Endothelial cell of umbilical vein (primary cell): ENCODE measurements at regions not wholly inside any gene's neighbourhood (a gene's known extent, or its start where the extent isn't known, plus 50 kb on each side); places are given as distances from the start of the nearest gene placed in this dataset.

Experiments
- BruUV-seq: library from RNA; stranded (reverse); fragments of 400-500 nt; replicated peaks from 2 replicates; lab custom pipeline; 2021; lab: Mats Ljungman, UMichigan
- CTCF ChIA-PET: fragments of 300-600, 350-600 bp; sonication (Branson Sonifier 250); formaldehyde crosslinking; loops from one replicate; lab custom pipeline; 2021; ENCODE audit warnings: antibody characterized with exemption, inconsistent platforms; lab: Charles Lee
- POLR2A ChIA-PET: fragments of 300-600, 350-600 bp; sonication (Branson Sonifier 250); formaldehyde crosslinking; loops from one replicate; lab custom pipeline; 2021; ENCODE audit warnings: antibody characterized with exemption, inconsistent platforms; lab: Charles Lee
- DNase-seq: peaks from one replicate; pipeline ENCODE4 v3.0.0-alpha.2; 2011; ENCODE audit warnings: low read depth, low spot score
- FAIRE-seq: peaks from 2 replicates; lab custom pipeline; 2011; peaks lifted over from hg19 to GRCh38; lab: Jason Lieb, UNC
- H2AFZ ChIP-seq: 2 replicates; pipeline ENCODE4 v1.6.0; 2012; ENCODE audit warnings: low read depth, low read length, control low read depth, inconsistent platforms
- H3K27ac ChIP-seq: 2 replicates; pipeline ENCODE4 v1.5.1; 2011; ENCODE audit warnings: low read depth, mild to moderate bottlenecking, control low read depth, low read length, moderate library complexity; ENCODE audit not compliant: insufficient read depth
- H3K27me3 ChIP-seq, 2 experiments: 2 replicates each; pipeline versions ENCODE4 v1.6.0 to v1.6.1; 2011; ENCODE audit warnings: low read length in 2 of 2, mixed read lengths in 1 of 2; ENCODE audit not compliant: control insufficient read depth in 2 of 2, insufficient read depth in 2 of 2
- H3K36me3 ChIP-seq, 2 experiments: 2 replicates in 1 of 2; 3 replicates in 1 of 2; pipeline ENCODE4 v1.5.1; 2011; ENCODE audit warnings: low read length in 2 of 2, mild to moderate bottlenecking in 1 of 2, moderate library complexity in 1 of 2; ENCODE audit not compliant: control insufficient read depth in 2 of 2, insufficient read depth in 2 of 2; ENCODE audit errors: extremely low read depth in 1 of 2
- H3K4me1 ChIP-seq: 3 replicates; pipeline ENCODE4 v1.5.1; 2011; ENCODE audit warnings: mild to moderate bottlenecking, low read length; ENCODE audit not compliant: control insufficient read depth, insufficient read depth; ENCODE audit errors: extremely low read depth
- H3K4me2 ChIP-seq: 2 replicates; pipeline ENCODE4 v1.6.1; 2011; ENCODE audit warnings: low read length, control low read depth, mixed read lengths; ENCODE audit not compliant: insufficient read depth
- H3K4me3 ChIP-seq, 3 experiments: fragments of 200-600 bp in 1 of 3; sonication (generic), shearing (Covaris generic) in 1 of 3; replicated peaks in 1 of 3; 2 replicates each; pipeline ENCODE4 v1.5.1; 2011 to 2016; ENCODE audit warnings: control low read depth in 3 of 3, low read length in 3 of 3, mild to moderate bottlenecking in 2 of 3, inconsistent platforms in 1 of 3, low read depth in 1 of 3, moderate library complexity in 1 of 3; ENCODE audit not compliant: insufficient read depth in 1 of 3
- H3K79me2 ChIP-seq: 2 replicates; pipeline ENCODE4 v1.6.0; 2012; ENCODE audit warnings: low read length, inconsistent platforms; ENCODE audit not compliant: control insufficient read depth, insufficient read depth
- H3K9ac ChIP-seq: replicated peaks from 2 replicates; pipeline ENCODE3; 2011; ENCODE audit warnings: low read length, control low read depth; ENCODE audit not compliant: insufficient read depth; ENCODE audit errors: extremely low read depth
- H3K9me1 ChIP-seq: replicated peaks from 3 replicates; pipeline ENCODE4 v1.6.0; 2011; ENCODE audit warnings: mild to moderate bottlenecking, low read length; ENCODE audit not compliant: control insufficient read depth, insufficient read depth; ENCODE audit errors: extremely low read depth
- H3K9me3 ChIP-seq: replicated peaks from 2 replicates; pipeline ENCODE4 v1.5.1; 2012; ENCODE audit warnings: low read length, inconsistent platforms; ENCODE audit not compliant: control insufficient read depth, insufficient read depth
- H4K20me1 ChIP-seq: replicated peaks from 2 replicates; pipeline ENCODE3; 2011; ENCODE audit warnings: mild to moderate bottlenecking, low read length; ENCODE audit not compliant: control insufficient read depth, insufficient read depth; ENCODE audit errors: extremely low read depth
- EZH2 ChIP-seq: IDR thresholded peaks from 2 replicates; pipeline ENCODE4 v1.6.1; 2012; ENCODE audit warnings: borderline replicate concordance, low read depth, mild to moderate bottlenecking, moderate library complexity, low read length, inconsistent platforms; ENCODE audit not compliant: severe bottlenecking
- FOS ChIP-seq: IDR thresholded peaks from 2 replicates; pipeline ENCODE4 v1.6.1; 2011; ENCODE audit warnings: mild to moderate bottlenecking, low read length, moderate library complexity, borderline replicate concordance; ENCODE audit not compliant: insufficient read depth
- GATA2 ChIP-seq: IDR thresholded peaks from 2 replicates; pipeline ENCODE4 v1.7.0; 2011; ENCODE audit warnings: low read depth, mild to moderate bottlenecking, moderate library complexity, mixed read lengths, low read length; ENCODE audit not compliant: insufficient read length, insufficient read depth
- JUN ChIP-seq: IDR thresholded peaks from 2 replicates; pipeline ENCODE4 v1.6.1; 2011; ENCODE audit warnings: borderline replicate concordance, low read depth; ENCODE audit not compliant: insufficient read length, insufficient read depth
- MYC ChIP-seq: IDR thresholded peaks from one replicate; pipeline ENCODE4 v1.6.1; 2011; ENCODE audit warnings: mild to moderate bottlenecking, low read depth, low read length
- POLR2A ChIP-seq: IDR thresholded peaks from 2 replicates; pipeline ENCODE4 v1.6.1; 2012; ENCODE audit warnings: low read depth, mild to moderate bottlenecking, control low read depth, low read length
- POLR2AphosphoS5 ChIP-seq: IDR thresholded peaks from 2 replicates; pipeline ENCODE4 v1.6.1; 2012; ENCODE audit warnings: low read depth, mild to moderate bottlenecking, control low read depth, low read length, moderate library complexity; ENCODE audit not compliant: insufficient read depth
- dilution Hi-C: fragments of 300-500 bp; cut with MboI; formaldehyde crosslinking; loops from one replicate; pipeline ENCODE4 v1.15.0; 2019; ENCODE audit warnings: low sequenced_read_pairs; ENCODE audit not compliant: extremely low pct_ligation_motif_present
- intact Hi-C: fragments of 100-400 bp; cut with micrococcal nuclease; formaldehyde crosslinking; loops from one replicate; pipeline ENCODE4 v1.10.0; 2022
- TF ChIP-seq, protein P1 (sequence below), 2 donors: IDR thresholded peaks; 1 replicate in 1 of 2; 2 replicates in 1 of 2; pipeline ENCODE4 v1.5.1; 2011; ENCODE audit warnings: low read length in 2 of 2, mild to moderate bottlenecking in 2 of 2, moderate library complexity in 2 of 2, control low read depth in 1 of 2, inconsistent platforms in 1 of 2, low read depth in 1 of 2; ENCODE audit not compliant: insufficient read depth in 1 of 2; ENCODE audit errors: extremely low read depth in 1 of 2
- TF ChIP-seq, protein P2 (sequence below): IDR thresholded peaks from 2 replicates; pipeline ENCODE4 v1.6.1; 2011; ENCODE audit not compliant: insufficient read depth, insufficient read length

DNA sequence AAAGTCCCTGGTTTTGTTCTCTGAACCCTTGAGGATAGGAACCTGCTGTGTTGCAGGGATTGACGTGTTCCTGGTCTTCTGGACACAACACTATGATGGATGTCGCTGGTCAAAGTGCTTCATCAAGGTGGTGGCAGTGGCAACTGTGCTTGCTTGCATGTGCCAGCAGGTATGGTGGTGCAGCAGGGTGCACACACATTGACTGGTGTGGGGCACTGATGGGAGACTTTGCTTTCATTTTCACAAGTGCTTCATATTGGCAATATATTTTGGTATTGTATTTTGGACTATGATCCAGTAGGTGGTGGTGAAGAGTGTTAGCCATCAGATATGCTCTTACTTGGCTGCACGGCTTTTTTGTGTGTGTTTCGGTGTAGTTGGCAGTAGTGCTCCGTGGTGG lies 479.8 kb upstream of the CTNND2 start:
- CTCF ChIA-PET = no interaction called here
- BruUV-seq = no TSS peak
- no peak overlapping the region for H3K27ac ChIP-seq

More for the DNA sequence above, 479.8 kb upstream of the CTNND2 start:
- H3K9me3 ChIP-seq = no peaks in the 10 kb centered on the region
- no peak overlapping the region for H3K4me3 ChIP-seq
- TF ChIP-seq FOS (no peak), MYC (no peak), POLR2A (no peak), POLR2AphosphoS5 (no peak), EZH2 (no peak), GATA2 (no peak), JUN (no peak)
- TF ChIP-seq, protein P1, sequence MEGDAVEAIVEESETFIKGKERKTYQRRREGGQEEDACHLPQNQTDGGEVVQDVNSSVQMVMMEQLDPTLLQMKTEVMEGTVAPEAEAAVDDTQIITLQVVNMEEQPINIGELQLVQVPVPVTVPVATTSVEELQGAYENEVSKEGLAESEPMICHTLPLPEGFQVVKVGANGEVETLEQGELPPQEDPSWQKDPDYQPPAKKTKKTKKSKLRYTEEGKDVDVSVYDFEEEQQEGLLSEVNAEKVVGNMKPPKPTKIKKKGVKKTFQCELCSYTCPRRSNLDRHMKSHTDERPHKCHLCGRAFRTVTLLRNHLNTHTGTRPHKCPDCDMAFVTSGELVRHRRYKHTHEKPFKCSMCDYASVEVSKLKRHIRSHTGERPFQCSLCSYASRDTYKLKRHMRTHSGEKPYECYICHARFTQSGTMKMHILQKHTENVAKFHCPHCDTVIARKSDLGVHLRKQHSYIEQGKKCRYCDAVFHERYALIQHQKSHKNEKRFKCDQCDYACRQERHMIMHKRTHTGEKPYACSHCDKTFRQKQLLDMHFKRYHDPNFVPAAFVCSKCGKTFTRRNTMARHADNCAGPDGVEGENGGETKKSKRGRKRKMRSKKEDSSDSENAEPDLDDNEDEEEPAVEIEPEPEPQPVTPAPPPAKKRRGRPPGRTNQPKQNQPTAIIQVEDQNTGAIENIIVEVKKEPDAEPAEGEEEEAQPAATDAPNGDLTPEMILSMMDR (IDR thresholded peaks at IDR 0.05; ENCODE audit: extremely low read depth in 1 of 2, insufficient read depth in 1 of 2, low read depth in 1 of 2, low read length in 2 of 2) = no peak
- TF ChIP-seq, protein P2, sequence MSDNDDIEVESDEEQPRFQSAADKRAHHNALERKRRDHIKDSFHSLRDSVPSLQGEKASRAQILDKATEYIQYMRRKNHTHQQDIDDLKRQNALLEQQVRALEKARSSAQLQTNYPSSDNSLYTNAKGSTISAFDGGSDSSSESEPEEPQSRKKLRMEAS = no peak
- intact Hi-C loops (no loop called here), dilution Hi-C loops (no loop called here)
- no peak overlapping the region for H2AFZ ChIP-seq
- H3K9ac ChIP-seq = no peak overlapping the region
- DNase-seq (no peak), FAIRE-seq (no peak)
- no peaks in the 10 kb centered on the region for H3K36me3 ChIP-seq
- no peak overlapping the region for H3K4me2 ChIP-seq
- H4K20me1 ChIP-seq = no peaks in the 10 kb centered on the region
- H3K4me1 ChIP-seq = no peaks in the 10 kb centered on the region
- H3K79me2 ChIP-seq = no peaks in the 10 kb centered on the region
- POLR2A ChIA-PET = no interaction called here
- no peaks in the 10 kb centered on the region for H3K27me3 ChIP-seq
- no peaks in the 10 kb centered on the region for H3K9me1 ChIP-seq
